Posterior vena cava (tissue), 2 donors: ENCODE measurements at regions not wholly inside any gene's neighbourhood (a gene's known extent, or its start where the extent isn't known, plus 50 kb on each side); places are given as distances from the start of the nearest gene placed in this dataset.

Source experiments
- DNase-seq: peaks from one replicate; pipeline ENCODE4 v3.0.0-alpha.2; 2020; ENCODE audit warnings: low spot score
- intact Hi-C, 2 donors: fragments of 100-400 bp; cut with DNase I; formaldehyde crosslinking; loops; one replicate each; pipeline versions ENCODE4 v1.14.1 to v1.14.2; 2022 to 2023
- donor health status: DM: yes; HTN: yes; CAD: no.
- donor health status: DM: yes; HTN: yes; CAD: no.

GRCh38 chr13:21757763-21758162, 86.9 kb downstream of the FGF9 start:
- no peak for DNase-seq

DNA sequence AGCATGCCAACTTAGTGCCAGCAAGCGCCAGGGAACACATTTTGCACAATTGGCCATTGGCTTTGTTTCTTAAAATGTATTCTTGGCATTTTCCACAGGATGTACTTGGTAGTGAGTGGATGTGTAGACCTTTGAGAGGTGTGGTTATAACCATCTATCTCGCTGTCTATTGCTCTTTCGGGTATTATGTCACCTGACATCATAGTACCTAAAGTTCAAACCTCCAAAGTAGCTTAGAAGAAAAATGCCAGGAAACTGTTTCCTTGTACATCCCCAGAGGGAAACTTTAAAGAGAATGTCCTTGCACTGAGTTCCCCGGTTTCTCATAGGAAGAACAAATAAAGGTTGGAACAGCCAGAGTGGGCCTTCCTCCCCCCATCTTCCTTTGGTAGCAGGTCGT, 87.6 kb downstream of the FGF9 start:
- DNase-seq = no peak
- intact Hi-C loops = no loop called here

More at GRCh38 chr13:21757763-21758162, 86.9 kb downstream of the FGF9 start:
- intact Hi-C loops = no loop called here

DNA sequence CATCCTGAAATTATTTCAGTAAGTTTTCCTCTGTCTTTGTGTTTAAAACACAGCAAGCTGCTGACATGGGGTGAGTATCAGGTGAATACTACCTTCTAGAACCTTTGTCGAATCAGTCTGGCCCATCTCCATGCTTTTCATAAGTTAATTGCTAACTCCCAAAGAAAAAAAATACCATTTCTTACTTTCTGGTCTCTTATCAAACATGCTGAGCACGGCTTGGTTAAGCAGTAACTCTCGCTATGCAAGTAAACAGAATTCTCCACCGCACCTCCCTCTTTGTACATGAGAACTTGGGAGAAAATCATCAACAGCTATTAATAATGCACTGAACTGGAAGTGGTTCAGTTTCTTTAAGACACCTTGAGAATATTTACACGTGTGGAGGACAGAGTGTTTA, 88.6 kb downstream of the FGF9 start:
- intact Hi-C loops = no loop called here
- no peak for DNase-seq

DNA sequence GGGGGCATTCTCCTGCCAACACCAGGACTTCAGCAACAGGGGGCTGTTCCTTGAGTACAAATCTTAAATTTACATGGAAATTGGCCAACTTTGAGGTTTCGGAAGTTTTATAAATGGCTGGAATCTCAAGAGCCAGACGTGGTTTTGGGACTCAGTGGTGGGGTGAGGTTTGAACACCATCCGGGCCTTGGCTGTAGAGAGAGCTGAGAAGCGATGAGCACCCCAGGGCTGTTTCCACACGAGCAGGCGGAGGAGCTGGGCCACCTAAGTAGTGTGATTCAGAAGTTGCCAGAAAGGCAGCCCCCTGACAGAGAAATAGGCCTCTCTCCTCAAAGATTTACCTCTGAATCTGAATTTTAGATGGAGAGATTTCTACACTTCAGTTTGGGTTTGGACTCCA, 89.0 kb downstream of the FGF9 start:
- intact Hi-C loops = no loop called here
- DNase-seq = no peak

DNA sequence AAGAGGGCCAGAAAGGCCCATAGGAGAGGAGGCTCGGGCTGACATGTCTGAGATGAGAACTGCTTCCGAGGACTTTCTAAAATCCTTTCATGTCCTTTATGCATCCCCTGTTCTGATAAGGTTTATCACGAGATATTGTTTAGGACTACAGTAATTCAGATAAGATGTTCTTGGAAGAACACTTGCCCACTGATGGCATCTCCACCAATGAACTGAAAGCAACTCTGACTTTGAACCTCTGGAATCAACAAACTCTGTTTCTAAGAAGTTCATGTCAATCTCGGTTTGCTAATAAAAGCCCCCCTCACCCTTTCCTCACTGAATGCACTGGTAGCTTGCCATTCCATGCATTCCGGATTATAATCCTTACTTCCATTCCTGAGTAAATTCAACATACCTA, 90.9 kb downstream of the FGF9 start:
- DNase-seq = no peak
- intact Hi-C loops = no loop called here

DNA sequence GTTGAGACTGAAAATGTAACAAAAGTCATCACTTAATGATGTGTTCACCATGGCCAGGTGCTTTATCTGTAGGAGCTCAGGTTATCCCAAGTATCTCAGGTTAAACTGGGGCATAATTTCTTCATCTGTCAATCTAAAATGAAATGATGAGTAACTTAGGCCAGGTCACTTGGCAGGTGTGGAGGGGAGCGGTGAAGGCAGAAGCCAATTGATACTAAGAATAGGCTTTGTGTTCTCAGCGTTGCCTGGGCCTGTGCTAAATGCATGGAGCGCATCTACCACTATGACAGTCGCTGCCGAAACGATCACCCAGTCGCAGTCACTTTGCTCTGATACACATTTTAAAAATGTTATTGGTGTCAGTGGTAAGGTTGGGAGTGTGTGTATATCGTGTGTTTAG, 91.6 kb downstream of the FGF9 start:
- DNase-seq = no peak

GRCh38 chr13:21767032-21767431, 96.2 kb downstream of the FGF9 start:
- intact Hi-C loops = no loop called here
- no peak for DNase-seq

More for the DNA sequence above, 91.6 kb downstream of the FGF9 start:
- intact Hi-C loops = no loop called here

DNA sequence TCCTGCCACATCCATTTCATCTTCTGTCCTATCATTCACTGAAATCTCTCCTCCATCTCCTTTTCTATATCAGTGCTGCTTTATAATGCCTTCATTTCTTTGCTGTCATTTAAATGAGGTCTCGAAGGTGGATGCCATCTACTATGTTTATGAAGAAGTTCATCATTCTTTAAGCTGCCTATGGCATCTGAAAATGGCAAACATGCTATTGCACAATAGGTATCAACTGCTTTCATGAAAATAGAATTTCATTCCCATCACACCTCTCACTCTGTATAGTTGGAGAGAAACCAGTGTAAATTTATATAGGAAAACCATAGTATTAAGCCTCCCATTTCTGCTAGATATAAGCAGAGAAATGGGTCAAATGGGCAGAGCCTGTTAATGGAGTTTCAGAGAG, 100.2 kb downstream of the FGF9 start:
- intact Hi-C loops = no loop called here

GRCh38 chr13:21777166-21777565, 106.3 kb downstream of the FGF9 start:
- intact Hi-C loops = no loop called here

More for the DNA sequence above, 100.2 kb downstream of the FGF9 start:
- no peak for DNase-seq

GRCh38 chr13:21777813-21778212, 106.9 kb downstream of the FGF9 start:
- intact Hi-C loops = no loop called here
- no peak for DNase-seq

More at GRCh38 chr13:21777166-21777565, 106.3 kb downstream of the FGF9 start:
- no peak for DNase-seq

DNA sequence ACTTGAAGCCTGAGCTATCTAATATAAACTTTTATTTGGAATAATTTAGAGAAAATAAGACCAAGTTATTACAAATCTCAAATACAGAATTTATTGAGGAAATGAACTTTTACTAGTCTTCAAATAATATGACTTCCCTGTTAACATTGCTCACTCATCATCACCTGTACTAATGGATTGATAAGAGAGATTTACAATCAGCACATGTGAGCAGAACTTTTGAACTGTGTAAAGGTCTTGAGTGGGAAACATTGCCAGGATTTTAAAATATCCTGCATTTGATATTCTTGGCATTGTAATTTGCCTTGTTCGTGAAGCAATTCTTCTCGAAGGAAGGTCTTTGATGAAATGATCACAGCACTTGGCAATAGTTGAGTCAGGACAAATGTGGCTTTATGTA, 111.9 kb downstream of the FGF9 start:
- intact Hi-C loops = no loop called here
- no peak for DNase-seq

GRCh38 chr13:21785990-21786389, 115.1 kb downstream of the FGF9 start:
- no peak for DNase-seq
- intact Hi-C loops = no loop called here

DNA sequence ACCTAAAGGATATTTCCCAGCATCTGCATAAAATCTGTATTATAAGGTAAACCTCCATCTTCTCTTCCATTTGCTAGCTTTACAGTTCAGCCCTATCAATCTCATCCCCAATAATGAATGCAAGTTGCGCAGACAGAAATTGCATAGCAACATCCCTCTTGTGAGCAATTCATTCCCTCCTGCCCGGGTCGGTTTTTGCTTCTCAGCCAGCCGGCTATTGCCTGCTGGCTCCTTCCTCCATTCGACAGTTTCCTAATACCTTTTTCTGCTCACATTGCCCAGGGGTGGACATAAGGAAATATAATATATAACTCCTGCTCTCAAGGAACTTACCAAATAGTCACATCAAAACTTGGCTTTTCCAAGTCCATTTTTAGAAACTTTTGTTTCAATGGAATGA, 125.2 kb downstream of the FGF9 start:
- intact Hi-C loops = no loop called here
- DNase-seq = no peak

- intact Hi-C loops = no loop called here
- DNase-seq = no peak
Measured at GRCh38 chr13:21796775-21797514, 126.1 kb downstream of the FGF9 start.

GRCh38 chr13:21797736-21798135, 126.9 kb downstream of the FGF9 start:
- intact Hi-C loops = no loop called here
- no peak for DNase-seq

GRCh38 chr13:21798181-21798580, 127.3 kb downstream of the FGF9 start:
- intact Hi-C loops = no loop called here
- no peak for DNase-seq

- DNase-seq = no peak
- intact Hi-C loops = no loop called here
Measured at GRCh38 chr13:21799671-21800070, 128.8 kb downstream of the FGF9 start.

DNA sequence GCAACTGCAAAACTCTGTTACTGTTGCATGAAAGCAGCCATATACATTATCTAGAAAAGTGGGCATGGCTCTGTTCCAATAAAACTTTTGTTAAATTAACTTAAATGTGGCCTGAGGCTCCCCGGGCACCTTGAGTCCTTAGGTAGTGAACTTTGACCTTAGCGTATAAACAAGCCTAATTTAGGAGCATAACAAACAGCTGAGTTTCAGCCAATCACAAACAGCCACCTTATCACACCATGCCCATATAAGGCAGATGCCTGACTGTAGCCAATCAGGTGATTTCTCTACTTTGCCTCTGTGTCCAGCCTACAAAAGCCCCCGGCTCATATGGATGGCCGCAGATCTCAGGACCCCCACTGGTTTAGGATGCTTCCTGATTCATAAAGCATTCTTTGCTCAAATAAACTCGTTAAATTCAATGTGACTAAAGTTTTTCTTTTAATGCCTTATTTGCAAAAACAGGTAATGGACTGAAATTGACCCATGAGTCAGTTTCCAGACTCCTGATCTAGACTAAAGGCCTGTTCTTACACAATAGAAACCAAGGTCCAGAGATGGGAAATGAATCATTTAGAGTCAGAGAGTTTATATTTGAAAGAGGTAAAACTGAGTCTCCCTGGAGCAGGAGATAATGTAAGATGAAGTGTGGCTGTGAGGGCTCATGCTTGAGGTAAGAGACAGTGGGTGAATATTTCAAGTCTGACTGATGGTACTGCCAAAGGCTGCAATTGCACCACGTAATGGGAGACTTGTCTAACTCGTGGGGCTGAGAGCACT, 130.2 kb downstream of the FGF9 start:
- no peak for DNase-seq
- intact Hi-C loops = no loop called here

DNA sequence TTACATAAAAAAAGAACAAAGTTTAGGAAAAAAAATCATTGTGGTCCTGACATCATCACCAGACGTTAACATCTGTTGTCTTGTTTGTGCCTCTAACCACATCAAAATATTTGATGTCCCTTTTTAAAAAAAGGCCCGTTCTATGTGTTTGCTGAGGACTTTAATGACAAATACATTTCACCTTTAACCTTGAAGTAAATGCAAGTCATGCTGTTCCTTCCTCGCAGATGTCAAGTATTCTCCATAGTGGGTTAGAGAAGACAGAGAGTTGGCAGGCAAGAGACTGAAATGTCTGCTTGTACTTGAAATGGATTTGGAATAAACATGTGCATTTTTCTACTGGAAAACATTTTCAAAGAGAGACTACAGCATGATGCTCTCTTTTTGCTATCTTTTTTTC, 134.9 kb downstream of the FGF9 start:
- intact Hi-C loops = no loop called here
- no peak for DNase-seq

DNA sequence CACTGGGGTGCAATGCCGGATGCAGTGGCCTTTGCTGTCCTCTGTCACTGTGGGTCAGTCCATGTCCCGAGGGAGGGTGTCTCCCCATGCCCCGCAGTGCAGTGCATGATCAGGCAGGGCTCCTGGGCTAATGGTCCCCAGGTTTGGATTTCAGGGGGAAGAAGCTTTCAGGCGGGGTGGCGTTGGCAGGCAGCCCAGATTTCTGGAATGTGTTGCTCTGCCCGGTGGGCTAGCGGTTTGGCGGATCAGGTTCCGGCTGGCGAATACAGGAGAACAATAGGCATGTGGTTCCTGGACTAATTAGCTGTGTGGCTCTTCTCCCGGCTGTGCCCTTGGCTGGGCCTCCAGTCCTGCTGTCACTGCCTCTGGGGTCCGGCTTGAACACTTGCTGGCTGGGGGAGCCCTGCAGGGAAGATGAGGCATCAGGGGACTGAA, 141.3 kb downstream of the FGF9 start:
- intact Hi-C loops = no loop called here
- DNase-seq = no peak

DNA sequence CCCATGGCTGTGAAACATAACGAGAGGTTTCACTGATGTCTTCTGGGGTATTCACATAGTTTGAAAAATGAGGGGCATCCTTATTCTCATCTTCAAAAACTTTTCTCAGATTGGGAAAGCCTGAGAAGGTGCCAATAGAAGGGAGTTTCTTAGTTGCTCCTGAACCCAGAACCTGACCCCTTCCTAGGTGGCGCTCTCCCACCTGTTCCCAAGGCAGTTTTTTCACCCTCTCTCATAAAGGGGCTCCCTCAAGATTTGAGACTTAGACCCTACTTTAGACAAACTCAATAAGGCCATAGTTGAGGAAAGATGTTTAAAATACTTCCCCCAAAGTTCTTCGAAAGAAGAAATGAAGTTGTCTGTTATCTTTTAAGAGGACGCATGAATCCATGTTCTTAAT, 142.2 kb downstream of the FGF9 start:
- no peak for DNase-seq
- intact Hi-C loops = no loop called here
